Spleen (tissue), 7 donors: ENCODE measurements at regions not wholly inside any gene's neighbourhood (a gene's known extent, or its start where the extent isn't known, plus 50 kb on each side); places are given as distances from the start of the nearest gene placed in this dataset.

ENCODE experiments used
- POLR2A ChIP-seq, 3 donors: fragments of 450-650 bp; IDR thresholded peaks; one replicate each; pipeline ENCODE4 v1.5.1; 2017; ENCODE audit warnings: antibody characterized with exemption in 3 of 3, mild to moderate bottlenecking in 1 of 3
- POLR2AphosphoS5 ChIP-seq, 3 donors: sonication (generic); formaldehyde crosslinking; IDR thresholded peaks; one replicate each; pipeline ENCODE4 v1.5.1; 2017; ENCODE audit warnings: antibody characterized with exemption in 3 of 3
- TF ChIP-seq, protein P1 (sequence below), 11 experiments: fragments of 200-600 bp in 7 of 11; fragments of 450-650 bp in 4 of 11; sonication (generic) in 4 of 11; IDR thresholded peaks in 8 of 11; conservative IDR thresholded peaks in 3 of 11; 1 replicate in 7 of 11; 2 replicates in 4 of 11; pipeline versions ENCODE4 v1.4.0 to v1.8.0; 2016 to 2021; ENCODE audit warnings: antibody characterized with exemption in 11 of 11, inconsistent platforms in 4 of 11, mild to moderate bottlenecking in 1 of 11
- donor health status: DM: no; HTN: no; CAD: no; lungs with moderate emphysema.
- donor health status: DM: no; HTN: no; CAD: no.
- donor health status: DM: no; HTN: no; CAD: no.

DNA sequence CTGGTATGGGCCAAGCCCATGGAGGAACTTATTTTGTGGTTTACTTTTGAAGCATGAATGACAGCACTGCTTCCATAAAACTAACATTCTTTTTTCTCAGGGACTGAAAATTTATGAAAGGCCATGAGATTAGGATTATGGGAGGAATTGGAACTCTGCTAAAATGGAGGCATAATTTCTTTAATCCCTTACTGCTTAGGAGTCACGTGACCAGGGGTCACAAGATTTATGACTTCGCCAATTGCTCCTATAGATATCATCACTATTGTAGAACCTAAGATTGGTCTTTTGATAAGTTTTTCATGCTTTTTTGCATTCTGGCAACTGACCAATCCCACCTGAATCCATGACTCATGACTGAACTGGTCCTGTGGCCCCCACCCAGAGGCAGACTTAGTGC, 495.7 kb upstream of the VRK2 start:
- TF ChIP-seq, protein P1, sequence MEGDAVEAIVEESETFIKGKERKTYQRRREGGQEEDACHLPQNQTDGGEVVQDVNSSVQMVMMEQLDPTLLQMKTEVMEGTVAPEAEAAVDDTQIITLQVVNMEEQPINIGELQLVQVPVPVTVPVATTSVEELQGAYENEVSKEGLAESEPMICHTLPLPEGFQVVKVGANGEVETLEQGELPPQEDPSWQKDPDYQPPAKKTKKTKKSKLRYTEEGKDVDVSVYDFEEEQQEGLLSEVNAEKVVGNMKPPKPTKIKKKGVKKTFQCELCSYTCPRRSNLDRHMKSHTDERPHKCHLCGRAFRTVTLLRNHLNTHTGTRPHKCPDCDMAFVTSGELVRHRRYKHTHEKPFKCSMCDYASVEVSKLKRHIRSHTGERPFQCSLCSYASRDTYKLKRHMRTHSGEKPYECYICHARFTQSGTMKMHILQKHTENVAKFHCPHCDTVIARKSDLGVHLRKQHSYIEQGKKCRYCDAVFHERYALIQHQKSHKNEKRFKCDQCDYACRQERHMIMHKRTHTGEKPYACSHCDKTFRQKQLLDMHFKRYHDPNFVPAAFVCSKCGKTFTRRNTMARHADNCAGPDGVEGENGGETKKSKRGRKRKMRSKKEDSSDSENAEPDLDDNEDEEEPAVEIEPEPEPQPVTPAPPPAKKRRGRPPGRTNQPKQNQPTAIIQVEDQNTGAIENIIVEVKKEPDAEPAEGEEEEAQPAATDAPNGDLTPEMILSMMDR (IDR thresholded peaks at IDR 0.05 in 8 of 11, conservative IDR thresholded peaks at IDR 0.05 in 3 of 11), result no peak
- TF ChIP-seq POLR2A (IDR thresholded peaks at IDR 0.05), result no peak
- TF ChIP-seq POLR2AphosphoS5 (IDR thresholded peaks at IDR 0.05), result no peak
